ENCODE measurements at regions not wholly inside any gene's neighbourhood (a gene's known extent, or its start where the extent isn't known, plus 50 kb on each side); places are given as distances from the start of the nearest gene placed in this dataset.

DNA sequence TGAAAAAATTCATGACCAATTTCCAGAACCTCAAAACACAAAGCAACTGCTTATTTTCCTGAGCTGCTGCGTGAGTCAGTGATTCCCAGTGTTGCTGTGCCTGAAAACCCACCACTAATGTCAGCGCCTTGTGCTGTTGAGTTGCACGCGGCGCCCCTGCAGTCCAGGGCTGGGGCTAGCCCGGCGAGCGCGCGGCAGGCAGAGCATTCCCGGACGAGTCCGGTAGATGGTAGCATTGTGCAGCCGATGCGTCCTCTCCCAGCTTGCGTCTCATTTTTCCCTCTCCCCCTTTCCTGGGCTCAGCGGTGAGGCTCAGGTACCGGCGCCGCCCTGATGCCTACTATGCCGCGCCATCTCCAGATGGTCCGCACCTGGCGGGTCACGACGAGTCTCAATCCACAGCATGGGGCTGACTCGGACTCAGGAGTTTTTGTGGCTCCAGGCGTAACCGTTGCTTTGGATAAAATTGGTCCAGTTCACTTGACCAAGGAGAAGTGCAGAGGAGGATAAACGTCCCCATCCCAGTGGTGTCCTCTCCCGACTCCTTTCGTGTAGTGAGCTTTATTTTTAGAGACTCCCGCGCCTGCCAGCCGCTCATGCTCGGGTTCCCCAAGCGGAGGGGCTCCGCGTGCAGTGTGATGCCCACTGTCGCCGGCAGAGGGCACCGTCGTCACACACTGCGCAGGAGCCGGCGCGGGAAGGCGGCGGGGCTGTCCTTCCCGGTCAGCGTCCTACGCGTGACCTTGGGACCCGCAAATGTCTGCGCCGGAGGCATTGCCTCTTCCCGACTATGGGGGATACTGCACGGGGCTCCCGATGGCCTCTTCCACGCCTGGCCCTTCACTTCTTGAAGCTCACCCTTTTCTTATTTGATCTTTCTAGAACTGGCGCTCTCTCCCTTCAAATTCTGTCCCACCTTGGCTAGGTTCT is 53.6 kb upstream of the IGFBP7 start:
- peak; percentile 78 for DNase-seq (ENCODE audit: low read depth)
- peak overlapping the region; percentile 60 for H3K4me3 ChIP-seq (ENCODE audit: low read length)
- peak; percentile 80 for TF ChIP-seq CTCF (IDR thresholded peaks at IDR 0.05; ENCODE audit: insufficient read depth, low read depth, low read length, missing control alignments)

- DNase-seq (ENCODE audit: low read depth): no peak
- H3K4me3 ChIP-seq (ENCODE audit: low read length): no peak overlapping the region
- TF ChIP-seq CTCF (IDR thresholded peaks at IDR 0.05; ENCODE audit: insufficient read depth, low read depth, low read length, missing control alignments): no peak
Measured at GRCh38 chr4:57162499-57163019, 52.4 kb upstream of the IGFBP7 start.
